ENCODE measurements at regions not wholly inside any gene's neighbourhood (a gene's known extent, or its start where the extent isn't known, plus 50 kb on each side); places are given as distances from the start of the nearest gene placed in this dataset.
"Not testable (repeated sequence)": the region's sequence is repeated elsewhere in the genome, so short reads cannot be mapped to it uniquely, and the experiment has no call there.

- H3K27me3 ChIP-seq (replicated peaks in 1 of 7): no peaks in the 10 kb centered on the region
- 92 to 99% (median 95%) methylated on average over 3 of the region's 3 CpGs for WGBS, 5 donors
- DNase-seq: no peak
- H3K4me3 ChIP-seq: no peak overlapping the region
- H3K4me1 ChIP-seq: no peaks in the 10 kb centered on the region
- no peaks in the 10 kb centered on the region for H3K9me3 ChIP-seq
- TF ChIP-seq POLR2AphosphoS5 (IDR thresholded peaks at IDR 0.05) (no peak), POLR2A (IDR thresholded peaks at IDR 0.05) (no peak), CTCF (IDR thresholded peaks at IDR 0.05 in 8 of 11, conservative IDR thresholded peaks at IDR 0.05 in 3 of 11) (no peak)
- no peaks in the 10 kb centered on the region for H3K36me3 ChIP-seq
- intact Hi-C loops (cut with DNase I; ENCODE audit: low total_unique reads): no loop called here
- H3K27ac ChIP-seq: no peak overlapping the region
Observed at GRCh38 chr2:106257830-106258229, 63.7 kb upstream of the UXS1 start.

- H3K9me3 ChIP-seq: no peaks in the 10 kb centered on the region
- H3K4me3 ChIP-seq: no peak overlapping the region
- no peaks in the 10 kb centered on the region for H3K27me3 ChIP-seq (replicated peaks in 1 of 7)
- no peaks in the 10 kb centered on the region for H3K4me1 ChIP-seq
- no peaks in the 10 kb centered on the region for H3K36me3 ChIP-seq
- DNase-seq: no peak
- intact Hi-C loops (cut with DNase I; ENCODE audit: low total_unique reads): no loop called here
- 93 to 98% (median 95%) methylated on average over 5 of the region's 5 CpGs for WGBS, 5 donors
- no peak for TF ChIP-seq POLR2AphosphoS5 (IDR thresholded peaks at IDR 0.05)
- TF ChIP-seq CTCF (IDR thresholded peaks at IDR 0.05 in 8 of 11, conservative IDR thresholded peaks at IDR 0.05 in 3 of 11): no peak
- TF ChIP-seq POLR2A (IDR thresholded peaks at IDR 0.05): no peak
- H3K27ac ChIP-seq: no peak overlapping the region
Observed at GRCh38 chr2:106257135-106257534, 63.0 kb upstream of the UXS1 start.

- 52 to 83% (median 57%) methylated on average over 3 of the region's 3 CpGs for WGBS, 5 donors
- intact Hi-C loops (cut with DNase I; ENCODE audit: low total_unique reads); H3K9me3 ChIP-seq; H3K4me1 ChIP-seq; DNase-seq; H3K27ac ChIP-seq; H3K36me3 ChIP-seq; H3K4me3 ChIP-seq; H3K27me3 ChIP-seq (replicated peaks in 1 of 7): not testable (repeated sequence)
Observed at GRCh38 chr2:106249157-106249828, 55.2 kb upstream of the UXS1 start.

GRCh38 chr2:106248548-106249151, 54.5 kb upstream of the UXS1 start:
- H3K36me3 ChIP-seq; H3K27me3 ChIP-seq (replicated peaks in 1 of 7); DNase-seq; H3K4me1 ChIP-seq; intact Hi-C loops (cut with DNase I; ENCODE audit: low total_unique reads); H3K27ac ChIP-seq; H3K4me3 ChIP-seq; H3K9me3 ChIP-seq: not testable (repeated sequence)
- TF ChIP-seq CTCF (IDR thresholded peaks at IDR 0.05 in 8 of 11, conservative IDR thresholded peaks at IDR 0.05 in 3 of 11): peak in 5 of 11 experiments; percentile 16 to 45 (median 29)
- 65 to 70% (median 69%) methylated on average over 4 to 5 of the region's 6 CpGs for WGBS, 5 donors

Small RNA genes in the stretch of these regions (small RNA-seq; reads per million reads assigned to genes)
- gene AC114755.3: 0 reads per million in 4 donors

Data from spleen (tissue), 11 donors.